ENCODE measurements at regions not wholly inside any gene's neighbourhood (a gene's known extent, or its start where the extent isn't known, plus 50 kb on each side); places are given as distances from the start of the nearest gene placed in this dataset.

- TF ChIP-seq YY1 (IDR thresholded peaks at IDR 0.05; ENCODE audit: insufficient read depth, insufficient read length) = no peak
- TF ChIP-seq SUZ12 (IDR thresholded peaks at IDR 0.05; ENCODE audit: extremely low read depth, insufficient read depth, insufficient read length) = no peak
- TF ChIP-seq ZNF274 (IDR thresholded peaks at IDR 0.05; ENCODE audit: low read depth, low read length) = no peak
These were observed 110.3 kb upstream of the TCF21 start for GRCh38 chr6:133778414-133779130.
